Stimulated activated CD4-positive, alpha-beta T cell treated with anti-CD3 and anti-CD28 coated beads, Interleukin-1b, Interleukin-23, amount 100 ng/mL, for 4 hours (primary cell): ENCODE measurements at regions not wholly inside any gene's neighbourhood (a gene's known extent, or its start where the extent isn't known, plus 50 kb on each side); places are given as distances from the start of the nearest gene placed in this dataset.
A peak's percentile ranks its signal among the peaks of the same experiment; 100 is the strongest.
"Not testable (repeated sequence)": the region's sequence is repeated elsewhere in the genome, so short reads cannot be mapped to it uniquely, and the experiment has no call there.

Experiments
- DNase-seq, 2 donors: peaks; one replicate each; pipeline ENCODE4 v3.0.0-alpha.2; 2020; ENCODE audit warnings: low read depth in 2 of 2

- no peak for DNase-seq
Measured at GRCh38 chr2:35454966-35455638, 900.5 kb upstream of the CRIM1 start.

- no peak for DNase-seq
Measured at GRCh38 chr2:35447821-35448220, 907.8 kb upstream of the CRIM1 start.

GRCh38 chr2:35447215-35447614 lies 908.4 kb upstream of the CRIM1 start:
- no peak for DNase-seq

GRCh38 chr2:35443087-35443486 lies 912.5 kb upstream of the CRIM1 start:
- no peak for DNase-seq

- not testable (repeated sequence) for DNase-seq
Measured at GRCh38 chr2:35441575-35441974, 914.0 kb upstream of the CRIM1 start.

GRCh38 chr2:35440308-35440707 lies 915.3 kb upstream of the CRIM1 start:
- not testable (repeated sequence) for DNase-seq

- not testable (repeated sequence) for DNase-seq
Measured at GRCh38 chr2:35436893-35437292, 918.7 kb upstream of the CRIM1 start.

- no peak for DNase-seq
Measured at GRCh38 chr2:35428548-35428947, 927.0 kb upstream of the CRIM1 start.

GRCh38 chr2:35421485-35421884 lies 934.1 kb upstream of the CRIM1 start:
- DNase-seq, result no peak

GRCh38 chr2:35417293-35417692 lies 938.3 kb upstream of the CRIM1 start:
- no peak for DNase-seq

- no peak for DNase-seq
Measured at GRCh38 chr2:35416391-35417140, 939.0 kb upstream of the CRIM1 start.

- no peak for DNase-seq
Measured at GRCh38 chr2:35415942-35416341, 939.6 kb upstream of the CRIM1 start.

- DNase-seq, result no peak
Measured at GRCh38 chr2:35415282-35415681, 940.3 kb upstream of the CRIM1 start.

- peak; percentile 15 to 35 for DNase-seq
Measured at GRCh38 chr2:35410431-35411061, 945.0 kb upstream of the CRIM1 start.

GRCh38 chr2:35409762-35410161 lies 945.8 kb upstream of the CRIM1 start:
- no peak for DNase-seq

GRCh38 chr2:35408320-35408719 lies 947.3 kb upstream of the CRIM1 start:
- DNase-seq, result no peak

- DNase-seq, result no peak
Measured at GRCh38 chr2:35391736-35392442, 963.7 kb upstream of the CRIM1 start.

GRCh38 chr2:35378791-35379190 lies 976.8 kb upstream of the CRIM1 start:
- no peak for DNase-seq

- DNase-seq, result no peak
Measured at GRCh38 chr2:35374845-35375244, 980.7 kb upstream of the CRIM1 start.

GRCh38 chr2:35365859-35366258 lies 989.7 kb upstream of the CRIM1 start:
- DNase-seq, result no peak

- no peak for DNase-seq
Measured at GRCh38 chr2:35356332-35356731, 999.2 kb upstream of the CRIM1 start.

GRCh38 chr2:35355056-35355455 lies 1000.5 kb upstream of the CRIM1 start:
- no peak for DNase-seq
